Activated naive CD4-positive, alpha-beta T cell treated with anti-CD3 and anti-CD28 coated beads for 36 hours (primary cell): ENCODE measurements at regions not wholly inside any gene's neighbourhood (a gene's known extent, or its start where the extent isn't known, plus 50 kb on each side); places are given as distances from the start of the nearest gene placed in this dataset.
A peak's percentile ranks its signal among the peaks of the same experiment; 100 is the strongest.
"Not testable (repeated sequence)": the region's sequence is repeated elsewhere in the genome, so short reads cannot be mapped to it uniquely, and the experiment has no call there.

ENCODE experiments used
- CTCF ChIA-PET: fragments of 350-600 bp; sonication (Branson Sonifier 250); formaldehyde crosslinking; loops from one replicate; lab custom pipeline; 2021; ENCODE audit warnings: antibody characterized with exemption; lab: Charles Lee
- DNase-seq: peaks from one replicate; pipeline ENCODE4 v3.0.0-alpha.2; 2020
- H3K27ac Mint-ChIP-seq: one replicate; pipeline ENCODE4 v1.8.0; 2021; ENCODE audit warnings: mild to moderate bottlenecking, mixed read lengths
- H3K27me3 Mint-ChIP-seq: one replicate; pipeline ENCODE4 v1.8.0; 2021; ENCODE audit warnings: low read depth, mixed read lengths
- H3K36me3 Mint-ChIP-seq: one replicate; pipeline ENCODE4 v1.8.0; 2021; ENCODE audit warnings: low read depth, mixed read lengths
- H3K4me1 Mint-ChIP-seq: one replicate; pipeline ENCODE4 v1.8.0; 2021; ENCODE audit warnings: low read depth, mixed read lengths
- H3K4me3 Mint-ChIP-seq: one replicate; pipeline ENCODE4 v1.8.0; 2021; ENCODE audit warnings: mild to moderate bottlenecking, moderate library complexity, mixed read lengths
- H3K9me3 Mint-ChIP-seq: one replicate; pipeline ENCODE4 v1.8.0; 2021; ENCODE audit warnings: mixed read lengths
- intact Hi-C: fragments of 100-400 bp; cut with micrococcal nuclease; formaldehyde crosslinking; loops from one replicate; pipeline ENCODE4 v1.15.1; 2023

GRCh38 chr15:81890496-81890895 lies 155.3 kb downstream of the MEX3B start:
- Mint-ChIP-seq H3K27me3 (peaks cover 6% of the 10 kb centered on the region), H3K4me1 (no peaks in the 10 kb centered on the region), H3K27ac (no peak overlapping the region), H3K9me3 (no peaks in the 10 kb centered on the region), H3K4me3 (no peak overlapping the region), H3K36me3 (no peaks in the 10 kb centered on the region)
- no peak for DNase-seq
- CTCF ChIA-PET, result no interaction called here
- intact Hi-C loops, result no loop called here

- CTCF ChIA-PET, result no interaction called here
- intact Hi-C loops, result no loop called here
- H3K27ac Mint-ChIP-seq, result no peak overlapping the region
- no peaks in the 10 kb centered on the region for H3K9me3 Mint-ChIP-seq
- no peak overlapping the region for H3K4me3 Mint-ChIP-seq
- no peak for DNase-seq
- peaks cover 6% of the 10 kb centered on the region for H3K27me3 Mint-ChIP-seq
- no peaks in the 10 kb centered on the region for H3K36me3 Mint-ChIP-seq
- no peaks in the 10 kb centered on the region for H3K4me1 Mint-ChIP-seq
Observed at GRCh38 chr15:81889485-81889881, 156.3 kb downstream of the MEX3B start.

- no peak for DNase-seq
- no peak overlapping the region for H3K27ac Mint-ChIP-seq
- no peak overlapping the region for H3K4me3 Mint-ChIP-seq
- no peaks in the 10 kb centered on the region for H3K9me3 Mint-ChIP-seq
- no peaks in the 10 kb centered on the region for H3K36me3 Mint-ChIP-seq
- peaks cover 6% of the 10 kb centered on the region for H3K27me3 Mint-ChIP-seq
- CTCF ChIA-PET, result no interaction called here
- H3K4me1 Mint-ChIP-seq, result no peaks in the 10 kb centered on the region
- intact Hi-C loops, result no loop called here
Observed at GRCh38 chr15:81888748-81889484, 156.9 kb downstream of the MEX3B start.

GRCh38 chr15:81887912-81888311 lies 157.9 kb downstream of the MEX3B start:
- Mint-ChIP-seq H3K27me3 (peaks cover 6% of the 10 kb centered on the region), H3K36me3 (no peaks in the 10 kb centered on the region), H3K4me1 (no peaks in the 10 kb centered on the region), H3K4me3 (no peak overlapping the region), H3K27ac (no peak overlapping the region), H3K9me3 (no peaks in the 10 kb centered on the region)
- intact Hi-C loops, result no loop called here
- CTCF ChIA-PET, result no interaction called here
- no peak for DNase-seq

GRCh38 chr15:81887188-81887587 lies 158.6 kb downstream of the MEX3B start:
- H3K9me3 Mint-ChIP-seq, intact Hi-C loops, DNase-seq, H3K4me3 Mint-ChIP-seq, H3K4me1 Mint-ChIP-seq, CTCF ChIA-PET, H3K27me3 Mint-ChIP-seq, H3K36me3 Mint-ChIP-seq, H3K27ac Mint-ChIP-seq: not testable (repeated sequence)

DNA sequence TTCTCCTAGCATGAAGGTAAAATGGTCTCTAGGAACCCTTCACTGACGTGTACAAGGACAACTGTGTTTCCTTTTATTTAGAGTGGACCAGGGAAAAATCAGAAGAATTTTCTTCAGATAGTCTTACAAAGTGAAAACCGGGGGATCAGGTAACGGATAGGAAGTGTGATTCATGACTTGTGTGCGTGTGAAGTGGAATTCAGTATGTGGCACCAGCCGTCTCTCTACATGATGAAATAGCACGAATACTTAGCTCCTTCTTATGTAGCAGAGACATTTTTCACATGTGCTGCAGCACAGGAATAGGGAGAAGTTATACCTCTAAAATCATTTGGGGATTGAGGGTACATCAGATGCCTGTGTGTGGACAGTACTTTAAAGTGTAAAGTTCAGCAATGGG lies 159.2 kb downstream of the MEX3B start:
- Mint-ChIP-seq H3K36me3 (no peaks in the 10 kb centered on the region), H3K4me1 (no peaks in the 10 kb centered on the region), H3K27me3 (peaks cover 8% of the 10 kb centered on the region), H3K4me3 (no peak overlapping the region), H3K9me3 (no peaks in the 10 kb centered on the region), H3K27ac (no peak overlapping the region)
- CTCF ChIA-PET, result no interaction called here
- intact Hi-C loops, result no loop called here
- DNase-seq, result no peak

DNA sequence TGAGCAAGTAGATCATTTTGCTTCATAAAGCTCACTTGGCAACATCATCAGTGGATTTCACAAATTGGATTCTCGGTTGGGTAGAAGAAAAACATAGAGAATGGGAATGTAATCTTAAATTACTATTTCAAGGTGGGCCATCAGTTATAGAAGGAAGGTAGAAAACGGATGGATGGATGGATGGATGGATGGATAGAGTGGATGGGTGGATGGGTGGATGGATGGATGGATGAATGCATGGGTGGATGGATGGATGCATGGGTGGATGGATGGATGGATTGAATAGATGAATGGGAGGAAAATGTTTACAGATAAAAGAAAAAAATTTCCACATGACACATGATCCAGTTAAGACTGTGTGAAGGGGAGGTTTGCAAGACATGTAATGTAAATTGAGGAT lies 159.7 kb downstream of the MEX3B start:
- intact Hi-C loops, result no loop called here
- CTCF ChIA-PET, result no interaction called here
- no peak overlapping the region for H3K4me3 Mint-ChIP-seq

GRCh38 chr15:81885135-81885534 lies 160.7 kb downstream of the MEX3B start:
- no peak overlapping the region for H3K4me3 Mint-ChIP-seq
- no peak overlapping the region for H3K27ac Mint-ChIP-seq
- DNase-seq, result no peak
- H3K27me3 Mint-ChIP-seq, result peaks cover 17% of the 10 kb centered on the region
- CTCF ChIA-PET, result no interaction called here
- no peaks in the 10 kb centered on the region for H3K4me1 Mint-ChIP-seq
- no peaks in the 10 kb centered on the region for H3K36me3 Mint-ChIP-seq
- H3K9me3 Mint-ChIP-seq, result no peaks in the 10 kb centered on the region
- intact Hi-C loops, result no loop called here

More for the DNA sequence above, 159.7 kb downstream of the MEX3B start:
- Mint-ChIP-seq H3K4me1 (no peaks in the 10 kb centered on the region), H3K27me3 (peaks cover 10% of the 10 kb centered on the region), H3K36me3 (no peaks in the 10 kb centered on the region), H3K27ac (no peak overlapping the region), H3K9me3 (no peaks in the 10 kb centered on the region)
- no peak for DNase-seq

- Mint-ChIP-seq H3K27ac (no peak overlapping the region), H3K4me1 (no peaks in the 10 kb centered on the region), H3K9me3 (no peaks in the 10 kb centered on the region), H3K27me3 (peaks cover 17% of the 10 kb centered on the region), H3K4me3 (no peak overlapping the region), H3K36me3 (no peaks in the 10 kb centered on the region)
- intact Hi-C loops, result no loop called here
- CTCF ChIA-PET, result no interaction called here
- DNase-seq, result no peak
Observed at GRCh38 chr15:81882504-81882903, 163.3 kb downstream of the MEX3B start.

GRCh38 chr15:81880833-81881232 lies 165.0 kb downstream of the MEX3B start:
- CTCF ChIA-PET, result no interaction called here
- peaks cover 11% of the 10 kb centered on the region for H3K27me3 Mint-ChIP-seq
- H3K27ac Mint-ChIP-seq, result no peak overlapping the region
- no peaks in the 10 kb centered on the region for H3K4me1 Mint-ChIP-seq
- H3K9me3 Mint-ChIP-seq, result no peaks in the 10 kb centered on the region
- H3K4me3 Mint-ChIP-seq, result no peak overlapping the region
- H3K36me3 Mint-ChIP-seq, result no peaks in the 10 kb centered on the region
- no peak for DNase-seq
- intact Hi-C loops, result no loop called here

DNA sequence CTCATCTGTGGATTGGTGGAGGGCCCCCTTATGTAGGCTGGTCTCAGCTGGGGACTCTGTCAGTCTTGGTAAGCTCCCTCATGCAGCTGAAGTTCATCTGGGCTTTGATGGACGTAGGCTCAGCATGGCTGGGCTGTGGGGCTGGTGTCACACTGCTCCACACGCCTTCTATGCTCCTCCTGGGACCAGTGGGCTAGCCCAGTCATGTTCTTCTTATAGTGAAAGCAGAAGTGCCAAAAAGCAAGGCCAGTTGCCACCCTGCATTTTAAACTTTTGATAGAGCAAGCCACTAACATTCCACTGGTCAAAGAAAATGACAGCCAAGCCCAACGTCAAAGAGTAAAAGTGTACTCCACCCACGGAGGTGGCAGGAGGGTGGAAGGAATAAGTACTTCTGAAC lies 165.5 kb downstream of the MEX3B start:
- CTCF ChIA-PET, result no interaction called here
- no peaks in the 10 kb centered on the region for H3K36me3 Mint-ChIP-seq

GRCh38 chr15:81875717-81876116 lies 170.1 kb downstream of the MEX3B start:
- CTCF ChIA-PET, H3K27me3 Mint-ChIP-seq, H3K36me3 Mint-ChIP-seq, H3K4me1 Mint-ChIP-seq, DNase-seq, H3K4me3 Mint-ChIP-seq, intact Hi-C loops, H3K27ac Mint-ChIP-seq, H3K9me3 Mint-ChIP-seq: not testable (repeated sequence)

More for the DNA sequence above, 165.5 kb downstream of the MEX3B start:
- Mint-ChIP-seq H3K9me3 (no peaks in the 10 kb centered on the region), H3K27me3 (peaks cover 11% of the 10 kb centered on the region), H3K4me1 (no peaks in the 10 kb centered on the region), H3K4me3 (no peak overlapping the region), H3K27ac (no peak overlapping the region)
- no peak for DNase-seq
- intact Hi-C loops, result no loop called here

- intact Hi-C loops, H3K27ac Mint-ChIP-seq, H3K27me3 Mint-ChIP-seq, H3K36me3 Mint-ChIP-seq, DNase-seq, CTCF ChIA-PET, H3K9me3 Mint-ChIP-seq, H3K4me1 Mint-ChIP-seq: not testable (repeated sequence)
- peak overlapping the region; percentile 16 for H3K4me3 Mint-ChIP-seq
Observed at GRCh38 chr15:81870746-81871106, 175.1 kb downstream of the MEX3B start.
